RWPE1 (cell line): ENCODE measurements at regions not wholly inside any gene's neighbourhood (a gene's known extent, or its start where the extent isn't known, plus 50 kb on each side); places are given as distances from the start of the nearest gene placed in this dataset.

Experiments used
- CTCF ChIA-PET: fragments of 350-600 bp; sonication (Branson Sonifier 250); formaldehyde crosslinking; extraction: SDS; loops from one replicate; lab custom pipeline; 2021; lab: Yijun Ruan, JAX
- POLR2A ChIA-PET: fragments of 400-600 bp; formaldehyde crosslinking; extraction: SDS; loops from one replicate; lab custom pipeline; 2020; ENCODE audit warnings: antibody characterized with exemption; ENCODE audit not compliant: low non-redundant PET; lab: Yijun Ruan, JAX
- DNase-seq: peaks from one replicate; pipeline ENCODE4 v3.0.0; 2012; ENCODE audit warnings: low spot score
- H3K27ac ChIP-seq: fragments of 450-650 bp; 2 replicates; pipeline ENCODE4 v1.5.1; 2017
- CTCF ChIP-seq: fragments of 450-650 bp; conservative IDR thresholded peaks from 2 replicates; pipeline ENCODE4 v1.5.1; 2017; ENCODE audit warnings: low read depth, mild to moderate bottlenecking

GRCh38 chr19:28864577-28865042 lies 348.3 kb downstream of the UQCRFS1 start:
- ChIA-PET CTCF (no interaction called here), POLR2A (no interaction called here)
- H3K27ac ChIP-seq, result no peak overlapping the region
- TF ChIP-seq CTCF, result no peak
- DNase-seq, result no peak

- DNase-seq, result no peak
- no peak overlapping the region for H3K27ac ChIP-seq
- ChIA-PET POLR2A (no interaction called here), CTCF (no interaction called here)
- no peak for TF ChIP-seq CTCF
Measured at GRCh38 chr19:28864024-28864503, 348.9 kb downstream of the UQCRFS1 start.

GRCh38 chr19:28862238-28862637 lies 350.7 kb downstream of the UQCRFS1 start:
- DNase-seq, result no peak
- no peak for TF ChIP-seq CTCF
- ChIA-PET POLR2A (no interaction called here), CTCF (no interaction called here)
- no peak overlapping the region for H3K27ac ChIP-seq

- ChIA-PET POLR2A (no interaction called here), CTCF (no interaction called here)
- H3K27ac ChIP-seq, result no peak overlapping the region
- TF ChIP-seq CTCF, result no peak
- DNase-seq, result no peak
Measured at GRCh38 chr19:28859811-28860210, 353.1 kb downstream of the UQCRFS1 start.

- H3K27ac ChIP-seq, result no peak overlapping the region
- TF ChIP-seq CTCF, result no peak
- no peak for DNase-seq
- POLR2A ChIA-PET, result no interaction called here
- CTCF ChIA-PET, result no interaction called here
Measured at GRCh38 chr19:28858933-28859332, 354.0 kb downstream of the UQCRFS1 start.

- ChIA-PET CTCF (no interaction called here), POLR2A (no interaction called here)
- DNase-seq, result no peak
- no peak overlapping the region for H3K27ac ChIP-seq
- no peak for TF ChIP-seq CTCF
Measured at GRCh38 chr19:28857967-28858366, 355.0 kb downstream of the UQCRFS1 start.
